Left colon (tissue), 2 donors: ENCODE measurements at regions not wholly inside any gene's neighbourhood (a gene's known extent, or its start where the extent isn't known, plus 50 kb on each side); places are given as distances from the start of the nearest gene placed in this dataset.

Experiments used
- ATAC-seq: fragments of 200-7000 bp; cut with Tn5 transposase; one replicate; pipeline ENCODE4 v1.9.1; 2020; ENCODE audit warnings: mild to moderate bottlenecking, moderate library complexity
- DNase-seq, 2 donors: peaks; one replicate each; pipeline ENCODE4 v3.0.0-alpha.2; 2020
- intact Hi-C, 2 donors: fragments of 100-400 bp; cut with DNase I in 1 of 2; cut with micrococcal nuclease in 1 of 2; formaldehyde crosslinking; loops; one replicate each; pipeline versions ENCODE4 v1.11.2 to v1.14.0; 2022; cut with DNase I, micrococcal nuclease
- donor health status: DM: no; HTN: no; CAD: no.
- donor health status: DM: yes; HTN: yes; CAD: no.

- DNase-seq (no peak), ATAC-seq (no peak)
- intact Hi-C loops, result no loop called here
Measured at GRCh38 chr2:18797133-18797845, 207.9 kb upstream of the NT5C1B start.

GRCh38 chr2:18795906-18796305 lies 206.5 kb upstream of the NT5C1B start:
- intact Hi-C loops, result no loop called here
- ATAC-seq, result no peak
- no peak for DNase-seq

GRCh38 chr2:18792684-18793083 lies 203.3 kb upstream of the NT5C1B start:
- DNase-seq (no peak), ATAC-seq (no peak)
- intact Hi-C loops, result no loop called here

GRCh38 chr2:18792226-18792629 lies 202.9 kb upstream of the NT5C1B start:
- intact Hi-C loops, result no loop called here
- DNase-seq (no peak), ATAC-seq (no peak)

GRCh38 chr2:18791172-18791797 lies 201.9 kb upstream of the NT5C1B start:
- intact Hi-C loops, result no loop called here
- DNase-seq, result no peak
- ATAC-seq, result no peak

GRCh38 chr2:18790509-18791171 lies 201.3 kb upstream of the NT5C1B start:
- ATAC-seq, result no peak
- intact Hi-C loops, result no loop called here
- DNase-seq, result no peak

- ATAC-seq, result no peak
- DNase-seq, result no peak
- intact Hi-C loops, result no loop called here
Measured at GRCh38 chr2:18788592-18788991, 199.2 kb upstream of the NT5C1B start.

- ATAC-seq (no peak), DNase-seq (no peak)
- intact Hi-C loops, result no loop called here
Measured at GRCh38 chr2:18787726-18788125, 198.4 kb upstream of the NT5C1B start.

- DNase-seq (no peak), ATAC-seq (no peak)
- intact Hi-C loops, result no loop called here
Measured at GRCh38 chr2:18784245-18784644, 194.9 kb upstream of the NT5C1B start.

GRCh38 chr2:18781541-18782280 lies 192.3 kb upstream of the NT5C1B start:
- intact Hi-C loops, result no loop called here
- DNase-seq, result no peak
- ATAC-seq, result no peak

GRCh38 chr2:18777250-18777812 lies 188.0 kb upstream of the NT5C1B start:
- intact Hi-C loops, result no loop called here
- DNase-seq (no peak), ATAC-seq (no peak)

GRCh38 chr2:18771212-18771611 lies 181.8 kb upstream of the NT5C1B start:
- ATAC-seq (no peak), DNase-seq (no peak)

GRCh38 chr2:18763338-18763737 lies 174.0 kb upstream of the NT5C1B start:
- DNase-seq (no peak), ATAC-seq (no peak)
- intact Hi-C loops, result no loop called here

More at GRCh38 chr2:18771212-18771611, 181.8 kb upstream of the NT5C1B start:
- intact Hi-C loops, result no loop called here

- DNase-seq (no peak), ATAC-seq (no peak)
- intact Hi-C loops, result no loop called here
Measured at GRCh38 chr2:18762667-18763066, 173.3 kb upstream of the NT5C1B start.

- DNase-seq (no peak), ATAC-seq (no peak)
- intact Hi-C loops, result loop anchor here in 1 of 2 donors (5.0 kb wide), 2 partner anchors 613 to 1108 kb away; no protein-coding TSS in a partner anchor
Measured at GRCh38 chr2:18754286-18754685, 164.9 kb upstream of the NT5C1B start.

GRCh38 chr2:18753722-18754121 lies 164.4 kb upstream of the NT5C1B start:
- no peak for DNase-seq
- ATAC-seq, result no peak
- intact Hi-C loops, result loop anchor here in 1 of 2 donors (5.0 kb wide), 2 partner anchors 614 to 1109 kb away; no protein-coding TSS in a partner anchor

GRCh38 chr2:18752667-18753422 lies 163.5 kb upstream of the NT5C1B start:
- ATAC-seq, result no peak
- intact Hi-C loops, result loop anchor here in 1 of 2 donors (5.0 kb wide), 2 partner anchors 614 to 1109 kb away; no protein-coding TSS in a partner anchor
- DNase-seq, result no peak

- intact Hi-C loops, result loop anchor here in 1 of 2 donors (5.0 kb wide), 2 partner anchors 615 to 1110 kb away; no protein-coding TSS in a partner anchor
- no peak for DNase-seq
- ATAC-seq, result no peak
Measured at GRCh38 chr2:18752022-18752493, 162.7 kb upstream of the NT5C1B start.
